ENCODE measurements at regions not wholly inside any gene's neighbourhood (a gene's known extent, or its start where the extent isn't known, plus 50 kb on each side); places are given as distances from the start of the nearest gene placed in this dataset.
"Not testable (repeated sequence)": the region's sequence is repeated elsewhere in the genome, so short reads cannot be mapped to it uniquely, and the experiment has no call there.

GRCh38 chr6:137643210-137643609 lies 149.0 kb upstream of the OLIG3 start:
- H3K56ac ChIP-seq (replicated peaks; ENCODE audit: insufficient read length, low read depth, low read length); FAIRE-seq; H4K5ac ChIP-seq (ENCODE audit: insufficient read length, low read depth, low read length); POLR2A ChIA-PET (ENCODE audit: partially characterized antibody); H3K23me2 ChIP-seq (ENCODE audit: low read depth, low read length); H3K18ac ChIP-seq (ENCODE audit: extremely low read depth, low read length); H3K79me2 ChIP-seq (ENCODE audit: control insufficient read depth in 1 of 2, insufficient read depth in 2 of 2, low read length in 2 of 2); H2BK12ac ChIP-seq (ENCODE audit: low read depth, low read length); H4K91ac ChIP-seq (replicated peaks; ENCODE audit: insufficient read length, low read length); H4K20me1 ChIP-seq (replicated peaks in 1 of 2; ENCODE audit: control insufficient read depth in 1 of 2, insufficient read depth in 2 of 2, low read length in 2 of 2); H3K36me3 ChIP-seq (ENCODE audit: control insufficient read depth in 2 of 4, insufficient read depth in 4 of 4, low read length in 3 of 4); H3K4ac ChIP-seq (replicated peaks; ENCODE audit: insufficient read length, low read depth, low read length); H2BK20ac ChIP-seq (ENCODE audit: low read length); DNase-seq (ENCODE audit: low read depth in 1 of 2, low spot score in 2 of 2); H3K23ac ChIP-seq (ENCODE audit: insufficient read length); H2AK5ac ChIP-seq (ENCODE audit: low read depth, low read length); H4K8ac ChIP-seq (ENCODE audit: extremely low read depth, insufficient read depth, low read length); H3K27me3 ChIP-seq (replicated peaks in 1 of 4; ENCODE audit: control insufficient read depth in 3 of 4, extremely low read depth in 1 of 4, insufficient read depth in 3 of 4, low read length in 3 of 4); H2BK15ac ChIP-seq (ENCODE audit: low read length); H3K14ac ChIP-seq (ENCODE audit: insufficient read length); H3K9ac ChIP-seq (replicated peaks in 1 of 4; ENCODE audit: extremely low read depth in 1 of 4, low read depth in 3 of 4, low read length in 3 of 4); H2AFZ ChIP-seq (ENCODE audit: low read length); H2BK120ac ChIP-seq (replicated peaks; ENCODE audit: low read depth, low read length); H3K4me2 ChIP-seq (ENCODE audit: insufficient read depth in 1 of 2, low read depth in 2 of 2, low read length in 2 of 2); H2BK5ac ChIP-seq (ENCODE audit: low read depth, low read length); H3K9me3 ChIP-seq (ENCODE audit: insufficient read depth in 2 of 2, low read depth in 1 of 2, low read length in 1 of 2); H3K4me3 ChIP-seq (ENCODE audit: extremely low read depth in 1 of 4, insufficient read depth in 2 of 4, low read depth in 3 of 4, low read length in 4 of 4); H3K79me1 ChIP-seq (ENCODE audit: low read depth, low read length); H3K27ac ChIP-seq (ENCODE audit: low read depth, low read length); H3K4me1 ChIP-seq (replicated peaks in 1 of 4; ENCODE audit: control insufficient read depth in 3 of 4, insufficient read depth in 4 of 4, low read length in 3 of 4): not testable (repeated sequence)
- 89% methylated on average over 4 of the region's 4 CpGs; no CpG with 5 or more reads in 1 of the 2 experiments for WGBS, 2 experiments (ENCODE audit: extremely low coverage in 1 of 2, insufficient coverage in 1 of 2, insufficient read length in 1 of 2, insufficient replicate concordance in 2 of 2, low coverage in 1 of 2, low lambda C conversion rate in 2 of 2, missing lambda C conversion rate in 1 of 2)
- CTCF ChIA-PET (ENCODE audit: partially characterized antibody), result interaction anchor here (1.7 kb wide), 1 partner anchor 373 kb away, joined by 3 read pairs; no protein-coding TSS in a partner anchor

- not testable (repeated sequence) for FAIRE-seq
These were observed 149.4 kb upstream of the OLIG3 start for GRCh38 chr6:137643644-137644043.

More at GRCh38 chr6:137643644-137644043, 149.4 kb upstream of the OLIG3 start:
- H3K14ac ChIP-seq (ENCODE audit: insufficient read length); H2AK5ac ChIP-seq (ENCODE audit: low read depth, low read length); H4K20me1 ChIP-seq (replicated peaks in 1 of 2; ENCODE audit: control insufficient read depth in 1 of 2, insufficient read depth in 2 of 2, low read length in 2 of 2); H2BK5ac ChIP-seq (ENCODE audit: low read depth, low read length); H4K8ac ChIP-seq (ENCODE audit: extremely low read depth, insufficient read depth, low read length); H3K79me2 ChIP-seq (ENCODE audit: control insufficient read depth in 1 of 2, insufficient read depth in 2 of 2, low read length in 2 of 2); H3K23ac ChIP-seq (ENCODE audit: insufficient read length); H3K4me2 ChIP-seq (ENCODE audit: insufficient read depth in 1 of 2, low read depth in 2 of 2, low read length in 2 of 2); H4K91ac ChIP-seq (replicated peaks; ENCODE audit: insufficient read length, low read length); H3K27ac ChIP-seq (ENCODE audit: low read depth, low read length); H2AFZ ChIP-seq (ENCODE audit: low read length); H2BK20ac ChIP-seq (ENCODE audit: low read length); DNase-seq (ENCODE audit: low read depth in 1 of 2, low spot score in 2 of 2); H3K36me3 ChIP-seq (ENCODE audit: control insufficient read depth in 2 of 4, insufficient read depth in 4 of 4, low read length in 3 of 4); H3K27me3 ChIP-seq (replicated peaks in 1 of 4; ENCODE audit: control insufficient read depth in 3 of 4, extremely low read depth in 1 of 4, insufficient read depth in 3 of 4, low read length in 3 of 4); H3K18ac ChIP-seq (ENCODE audit: extremely low read depth, low read length); H2BK12ac ChIP-seq (ENCODE audit: low read depth, low read length); H3K9me3 ChIP-seq (ENCODE audit: insufficient read depth in 2 of 2, low read depth in 1 of 2, low read length in 1 of 2); H4K5ac ChIP-seq (ENCODE audit: insufficient read length, low read depth, low read length); H2BK120ac ChIP-seq (replicated peaks; ENCODE audit: low read depth, low read length); POLR2A ChIA-PET (ENCODE audit: partially characterized antibody); H3K4me3 ChIP-seq (ENCODE audit: extremely low read depth in 1 of 4, insufficient read depth in 2 of 4, low read depth in 3 of 4, low read length in 4 of 4); H3K4ac ChIP-seq (replicated peaks; ENCODE audit: insufficient read length, low read depth, low read length); H3K4me1 ChIP-seq (replicated peaks in 1 of 4; ENCODE audit: control insufficient read depth in 3 of 4, insufficient read depth in 4 of 4, low read length in 3 of 4); H2BK15ac ChIP-seq (ENCODE audit: low read length); H3K56ac ChIP-seq (replicated peaks; ENCODE audit: insufficient read length, low read depth, low read length); H3K79me1 ChIP-seq (ENCODE audit: low read depth, low read length); H3K9ac ChIP-seq (replicated peaks in 1 of 4; ENCODE audit: extremely low read depth in 1 of 4, low read depth in 3 of 4, low read length in 3 of 4); H3K23me2 ChIP-seq (ENCODE audit: low read depth, low read length): not testable (repeated sequence)
- CTCF ChIA-PET (ENCODE audit: partially characterized antibody), result interaction anchor here (0.8 to 1.7 kb wide), 2 partner anchors 373 to 549 kb away, joined by 3 read pairs; no protein-coding TSS in a partner anchor
- WGBS, 2 experiments (ENCODE audit: extremely low coverage in 1 of 2, insufficient coverage in 1 of 2, insufficient read length in 1 of 2, insufficient replicate concordance in 2 of 2, low coverage in 1 of 2, low lambda C conversion rate in 2 of 2, missing lambda C conversion rate in 1 of 2), result 80% methylated on average over 2 of the region's 2 CpGs; no CpG with 5 or more reads in 1 of the 2 experiments

Data from H1 (cell line).